Embryonic facial prominence (tissue), 1 donor: ENCODE measurements at regions not wholly inside any gene's neighbourhood (a gene's known extent, or its start where the extent isn't known, plus 50 kb on each side); places are given as distances from the start of the nearest gene placed in this dataset.
"Not testable (repeated sequence)": the region's sequence is repeated elsewhere in the genome, so short reads cannot be mapped to it uniquely, and the experiment has no call there.

Experiments used
- DNase-seq: peaks from one replicate; pipeline ENCODE4 v3.0.0-alpha.2; 2016; ENCODE audit errors: extremely low spot score

GRCh38 chr4:7141151-7141834 is 51.0 kb upstream of the SORCS2 start:
- no peak for DNase-seq

- DNase-seq: no peak
Observed at GRCh38 chr4:7140692-7141069, 51.7 kb upstream of the SORCS2 start.

- no peak for DNase-seq
Observed at GRCh38 chr4:7140062-7140691, 52.2 kb upstream of the SORCS2 start.

GRCh38 chr4:7139167-7139982 is 53.0 kb upstream of the SORCS2 start:
- DNase-seq: no peak

- no peak for DNase-seq
Observed at GRCh38 chr4:7138223-7139166, 53.8 kb upstream of the SORCS2 start.

- no peak for DNase-seq
Observed at GRCh38 chr4:7137326-7138200, 54.8 kb upstream of the SORCS2 start.

GRCh38 chr4:7136351-7136750 is 56.0 kb upstream of the SORCS2 start:
- DNase-seq: no peak

GRCh38 chr4:7135389-7135746 is 57.0 kb upstream of the SORCS2 start:
- peak; percentile 16 for DNase-seq

- DNase-seq: peak; percentile 77
Observed at GRCh38 chr4:7134737-7135388, 57.5 kb upstream of the SORCS2 start.

- DNase-seq: not testable (repeated sequence)
Observed at GRCh38 chr4:7133818-7134650, 58.3 kb upstream of the SORCS2 start.

- DNase-seq: no peak
Observed at GRCh38 chr4:7132730-7133582, 59.4 kb upstream of the SORCS2 start.

- DNase-seq: no peak
Observed at GRCh38 chr4:7132249-7132648, 60.1 kb upstream of the SORCS2 start.

- no peak for DNase-seq
Observed at GRCh38 chr4:7131498-7132031, 60.8 kb upstream of the SORCS2 start.

- no peak for DNase-seq
Observed at GRCh38 chr4:7130621-7131211, 61.6 kb upstream of the SORCS2 start.

- no peak for DNase-seq
Observed at GRCh38 chr4:7129871-7130620, 62.2 kb upstream of the GRPEL1 start.

- no peak for DNase-seq
Observed at GRCh38 chr4:7128644-7129043, 60.8 kb upstream of the GRPEL1 start.

GRCh38 chr4:7128234-7128633 is 60.4 kb upstream of the GRPEL1 start:
- DNase-seq: no peak
